ENCODE measurements at regions not wholly inside any gene's neighbourhood (a gene's known extent, or its start where the extent isn't known, plus 50 kb on each side); places are given as distances from the start of the nearest gene placed in this dataset.
A peak's percentile ranks its signal among the peaks of the same experiment; 100 is the strongest.

GRCh38 chr19:23993440-23993839 lies 78.8 kb downstream of the ZNF726 start:
- ATAC-seq, result no peak
- TF ChIP-seq POU6F1 (CRISPR knock-in tag; IDR thresholded peaks at IDR 0.05; ENCODE audit: borderline replicate concordance, low read depth) (no peak), PPARA (CRISPR knock-in tag; IDR thresholded peaks at IDR 0.05; ENCODE audit: borderline replicate concordance) (no peak), PATZ1 (CRISPR knock-in tag; IDR thresholded peaks at IDR 0.05; ENCODE audit: borderline replicate concordance) (no peak), ZNF565 (CRISPR knock-in tag; conservative IDR thresholded peaks at IDR 0.05; ENCODE audit: low read depth) (no peak), TCF4 (CRISPR knock-in tag; IDR thresholded peaks at IDR 0.05; ENCODE audit: borderline replicate concordance) (no peak), RARB (CRISPR knock-in tag; IDR thresholded peaks at IDR 0.05) (no peak), TSHZ2 (CRISPR knock-in tag; IDR thresholded peaks at IDR 0.05) (no peak), ZNF70 (CRISPR knock-in tag; IDR thresholded peaks at IDR 0.05) (no peak), SNAI2 (CRISPR knock-in tag; IDR thresholded peaks at IDR 0.05) (no peak), ESRRG (CRISPR knock-in tag; IDR thresholded peaks at IDR 0.05) (no peak), ZNF8 (CRISPR knock-in tag; IDR thresholded peaks at IDR 0.05) (no peak), ARNTL (CRISPR knock-in tag; IDR thresholded peaks at IDR 0.05; ENCODE audit: borderline replicate concordance, low read depth) (no peak), BACH2 (CRISPR knock-in tag; IDR thresholded peaks at IDR 0.05; ENCODE audit: borderline replicate concordance) (no peak)

GRCh38 chr19:23996549-23996948 lies 81.9 kb downstream of the ZNF726 start:
- no peak for TF ChIP-seq SNAI2 (CRISPR knock-in tag; IDR thresholded peaks at IDR 0.05)
- no peak for TF ChIP-seq POU6F1 (CRISPR knock-in tag; IDR thresholded peaks at IDR 0.05; ENCODE audit: borderline replicate concordance, low read depth)
- no peak for TF ChIP-seq CSDC2 (CRISPR knock-in tag; IDR thresholded peaks at IDR 0.05)
- TF ChIP-seq OSR1 (CRISPR knock-in tag; IDR thresholded peaks at IDR 0.05), result no peak
- TF ChIP-seq ZNF565 (CRISPR knock-in tag; conservative IDR thresholded peaks at IDR 0.05; ENCODE audit: low read depth), result no peak
- no peak for TF ChIP-seq BACH2 (CRISPR knock-in tag; IDR thresholded peaks at IDR 0.05; ENCODE audit: borderline replicate concordance)
- no peak for TF ChIP-seq CREB5 (CRISPR knock-in tag; IDR thresholded peaks at IDR 0.05; ENCODE audit: low read depth)
- TF ChIP-seq RARB (CRISPR knock-in tag; IDR thresholded peaks at IDR 0.05), result no peak
- no peak for TF ChIP-seq TOX (CRISPR knock-in tag; IDR thresholded peaks at IDR 0.05; ENCODE audit: borderline replicate concordance)
- TF ChIP-seq ZFP30 (CRISPR knock-in tag; IDR thresholded peaks at IDR 0.05), result no peak
- 0 out of 3 replicates have a peak, but pooled peaks have one; percentile 40 for ATAC-seq

GRCh38 chr19:23998568-23998967 lies 83.9 kb downstream of the ZNF726 start:
- no peak for ATAC-seq
- TF ChIP-seq ZNF70 (CRISPR knock-in tag; IDR thresholded peaks at IDR 0.05) (no peak), BACH2 (CRISPR knock-in tag; IDR thresholded peaks at IDR 0.05; ENCODE audit: borderline replicate concordance) (no peak), POU6F1 (CRISPR knock-in tag; IDR thresholded peaks at IDR 0.05; ENCODE audit: borderline replicate concordance, low read depth) (no peak), ZFP3 (CRISPR knock-in tag; IDR thresholded peaks at IDR 0.05) (no peak)

All from SK-N-SH treated with all-trans-retinoic acid at 6 μM for 48 hours (cell line).